ENCODE measurements at regions not wholly inside any gene's neighbourhood (a gene's known extent, or its start where the extent isn't known, plus 50 kb on each side); places are given as distances from the start of the nearest gene placed in this dataset.

DNA sequence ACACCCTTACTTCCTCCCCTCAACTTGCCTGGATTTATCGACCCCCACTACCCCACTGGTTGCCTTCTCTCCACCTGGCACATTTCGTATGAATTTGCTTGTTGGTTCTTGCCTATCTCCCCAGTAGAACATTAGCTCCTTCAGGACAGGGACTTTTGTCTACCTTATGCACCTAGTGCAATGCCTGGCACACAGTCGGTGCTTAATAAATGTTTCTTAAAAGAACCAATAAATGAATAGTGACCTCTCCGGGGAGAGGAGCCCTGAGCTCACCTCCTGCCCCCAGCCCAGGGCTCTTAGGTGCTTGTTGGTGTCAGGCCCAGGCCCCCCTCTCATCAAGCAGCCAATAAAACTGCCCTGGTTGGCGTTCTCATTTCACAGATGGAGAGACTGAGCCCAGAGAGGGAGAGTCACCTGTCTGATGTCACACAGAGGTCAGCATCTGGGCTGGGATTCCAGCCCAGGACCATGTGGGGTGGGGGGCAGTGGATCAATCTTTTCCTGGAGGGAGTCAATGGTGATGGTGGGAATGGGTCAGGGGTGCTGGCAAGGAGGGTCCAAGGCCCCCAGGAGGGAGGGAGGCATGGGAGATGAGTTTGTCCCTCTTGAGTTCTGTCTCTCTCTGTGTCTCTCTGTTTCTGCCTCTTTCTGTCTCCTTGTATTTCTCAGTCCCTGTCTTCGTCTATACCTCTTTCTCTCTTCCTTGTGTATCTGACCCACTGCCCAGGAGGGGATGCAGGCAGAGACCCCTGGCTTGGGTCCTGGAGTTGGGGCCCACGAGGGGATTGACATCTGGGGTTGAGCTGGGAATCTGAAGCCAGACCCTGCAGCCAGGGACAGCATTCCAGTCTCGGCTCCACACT is 89.6 kb downstream of the CEBPB start:
- 92% methylated on average over 8 of the region's 8 CpGs for WGBS

DNA sequence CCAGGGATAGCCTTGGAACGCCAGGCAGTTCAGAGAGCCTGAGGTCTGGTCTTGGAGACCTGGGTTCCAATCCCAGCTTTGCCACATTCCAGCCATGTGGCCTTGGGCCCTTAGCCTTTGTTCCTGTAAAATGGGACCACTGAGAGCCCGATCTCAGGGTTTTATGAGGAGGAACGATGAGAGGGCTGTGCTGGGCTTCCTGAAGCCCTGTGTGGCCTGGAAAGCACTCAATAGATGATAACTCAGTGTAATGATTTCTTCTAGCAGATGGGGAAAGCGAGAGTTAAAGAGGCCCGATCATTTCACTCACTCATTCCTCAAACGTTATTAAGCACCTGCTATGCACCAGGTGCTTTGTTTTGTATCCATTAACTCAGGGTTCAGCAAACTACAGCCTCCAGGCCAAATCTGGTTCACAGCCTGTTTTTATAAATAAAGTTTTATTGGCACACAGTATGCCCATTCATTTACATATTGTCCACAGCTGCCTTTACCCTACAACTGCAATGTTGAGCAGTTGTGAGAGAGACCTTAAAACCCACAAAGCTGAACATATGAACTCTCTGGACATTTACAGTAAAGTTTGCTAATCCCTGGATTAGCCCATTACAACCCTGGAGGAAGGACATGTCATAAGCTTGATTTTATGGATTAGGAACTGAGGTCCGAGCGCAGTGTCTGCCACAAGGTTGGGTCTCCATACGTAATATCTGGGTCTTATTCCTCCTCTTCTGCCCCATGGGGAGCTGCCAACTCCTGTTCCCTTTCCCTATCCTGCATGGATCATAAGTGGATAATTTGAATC is 90.4 kb downstream of the CEBPB start:
- H4K8ac ChIP-seq (ENCODE audit: low read length), result no peak overlapping the region
- H3K27me3 ChIP-seq (ENCODE audit: control insufficient read depth in 1 of 2, insufficient read depth in 1 of 2, low read length in 2 of 2), result no peaks in the 10 kb centered on the region
- no peak for DNase-seq
- no peak overlapping the region for H3K4me2 ChIP-seq (ENCODE audit: low read length, poor library complexity, severe bottlenecking)
- H3K18ac ChIP-seq (ENCODE audit: low read depth in 1 of 2, low read length in 2 of 2), result peak overlapping the region in 1 of 2 experiments; percentile 76
- H3K4me1 ChIP-seq (ENCODE audit: control insufficient read depth, insufficient read depth, low read depth, low read length), result peaks cover 30% of the 10 kb centered on the region
- peak overlapping the region; percentile 59 to 89 for H2BK12ac ChIP-seq (ENCODE audit: low read length in 2 of 2)
- H3K27ac ChIP-seq (ENCODE audit: low read length, poor library complexity, severe bottlenecking), result no peak overlapping the region
- no peaks in the 10 kb centered on the region for H3K9me3 ChIP-seq (ENCODE audit: control insufficient read depth, low read length)
- no peaks in the 10 kb centered on the region for H3K36me3 ChIP-seq (ENCODE audit: control insufficient read depth in 1 of 2, insufficient read depth in 2 of 2, low read depth in 1 of 2, low read length in 2 of 2)
- no peak overlapping the region for H3K4me3 ChIP-seq (ENCODE audit: insufficient read depth in 1 of 2, low read depth in 1 of 2, low read length in 2 of 2)
- H2AFZ ChIP-seq (ENCODE audit: low read depth, low read length), result no peak overlapping the region
- no peak overlapping the region for H3K14ac ChIP-seq (ENCODE audit: low read length in 2 of 2)
- peak overlapping the region; percentile 20 for H2AK5ac ChIP-seq (ENCODE audit: low read length, severe bottlenecking)
- no peak overlapping the region for H2BK15ac ChIP-seq (ENCODE audit: low read depth, poor library complexity, severe bottlenecking)
- no peaks in the 10 kb centered on the region for H3K79me1 ChIP-seq (replicated peaks; ENCODE audit: low read length, poor library complexity, severe bottlenecking)
- H3K23ac ChIP-seq (ENCODE audit: low read length in 2 of 2), result no peak overlapping the region
- peak overlapping the region; percentile 23 for H4K91ac ChIP-seq (ENCODE audit: low read length)
- H3K4ac ChIP-seq (ENCODE audit: low read depth in 1 of 2, low read length in 2 of 2), result peak overlapping the region in 1 of 2 experiments; percentile 15
- 88% methylated on average over 9 of the region's 9 CpGs for WGBS
- H2BK120ac ChIP-seq (ENCODE audit: low read depth, low read length), result no peak overlapping the region
- no peak overlapping the region for H2BK5ac ChIP-seq (ENCODE audit: low read depth, low read length, poor library complexity, severe bottlenecking)
- peak overlapping the region; percentile 32 for H3K9ac ChIP-seq (ENCODE audit: low read length)

More for the DNA sequence above, 89.6 kb downstream of the CEBPB start:
- no peak overlapping the region for H4K8ac ChIP-seq (ENCODE audit: low read length)
- no peak overlapping the region for H3K4me3 ChIP-seq (ENCODE audit: insufficient read depth in 1 of 2, low read depth in 1 of 2, low read length in 2 of 2)
- no peaks in the 10 kb centered on the region for H3K27me3 ChIP-seq (ENCODE audit: control insufficient read depth in 1 of 2, insufficient read depth in 1 of 2, low read length in 2 of 2)
- H3K79me1 ChIP-seq (replicated peaks; ENCODE audit: low read length, poor library complexity, severe bottlenecking), result no peaks in the 10 kb centered on the region
- no peak overlapping the region for H3K23ac ChIP-seq (ENCODE audit: low read length in 2 of 2)
- H3K4me1 ChIP-seq (ENCODE audit: control insufficient read depth, insufficient read depth, low read depth, low read length), result peaks cover 24% of the 10 kb centered on the region
- no peak for DNase-seq
- peak overlapping the region; percentile 91 for H2BK15ac ChIP-seq (ENCODE audit: low read depth, poor library complexity, severe bottlenecking)
- no peak overlapping the region for H2BK5ac ChIP-seq (ENCODE audit: low read depth, low read length, poor library complexity, severe bottlenecking)
- H3K4ac ChIP-seq (ENCODE audit: low read depth in 1 of 2, low read length in 2 of 2), result peak overlapping the region in 1 of 2 experiments; percentile 14
- H3K9ac ChIP-seq (ENCODE audit: low read length), result peak overlapping the region; percentile 32
- peak overlapping the region; percentile 23 for H4K91ac ChIP-seq (ENCODE audit: low read length)
- no peaks in the 10 kb centered on the region for H3K9me3 ChIP-seq (ENCODE audit: control insufficient read depth, low read length)
- H3K18ac ChIP-seq (ENCODE audit: low read depth in 1 of 2, low read length in 2 of 2), result peak overlapping the region; percentile 23 to 76
- H2BK12ac ChIP-seq (ENCODE audit: low read length in 2 of 2), result peak overlapping the region; percentile 89
- peak overlapping the region; percentile 27 for H2BK120ac ChIP-seq (ENCODE audit: low read depth, low read length)
- peak overlapping the region; percentile 20 for H2AK5ac ChIP-seq (ENCODE audit: low read length, severe bottlenecking)
- H3K36me3 ChIP-seq (ENCODE audit: control insufficient read depth in 1 of 2, insufficient read depth in 2 of 2, low read depth in 1 of 2, low read length in 2 of 2), result no peaks in the 10 kb centered on the region
- H3K4me2 ChIP-seq (ENCODE audit: low read length, poor library complexity, severe bottlenecking), result no peak overlapping the region
- no peak overlapping the region for H2AFZ ChIP-seq (ENCODE audit: low read depth, low read length)
- H3K27ac ChIP-seq (ENCODE audit: low read length, poor library complexity, severe bottlenecking), result no peak overlapping the region
- no peak overlapping the region for H3K14ac ChIP-seq (ENCODE audit: low read length in 2 of 2)

DNA sequence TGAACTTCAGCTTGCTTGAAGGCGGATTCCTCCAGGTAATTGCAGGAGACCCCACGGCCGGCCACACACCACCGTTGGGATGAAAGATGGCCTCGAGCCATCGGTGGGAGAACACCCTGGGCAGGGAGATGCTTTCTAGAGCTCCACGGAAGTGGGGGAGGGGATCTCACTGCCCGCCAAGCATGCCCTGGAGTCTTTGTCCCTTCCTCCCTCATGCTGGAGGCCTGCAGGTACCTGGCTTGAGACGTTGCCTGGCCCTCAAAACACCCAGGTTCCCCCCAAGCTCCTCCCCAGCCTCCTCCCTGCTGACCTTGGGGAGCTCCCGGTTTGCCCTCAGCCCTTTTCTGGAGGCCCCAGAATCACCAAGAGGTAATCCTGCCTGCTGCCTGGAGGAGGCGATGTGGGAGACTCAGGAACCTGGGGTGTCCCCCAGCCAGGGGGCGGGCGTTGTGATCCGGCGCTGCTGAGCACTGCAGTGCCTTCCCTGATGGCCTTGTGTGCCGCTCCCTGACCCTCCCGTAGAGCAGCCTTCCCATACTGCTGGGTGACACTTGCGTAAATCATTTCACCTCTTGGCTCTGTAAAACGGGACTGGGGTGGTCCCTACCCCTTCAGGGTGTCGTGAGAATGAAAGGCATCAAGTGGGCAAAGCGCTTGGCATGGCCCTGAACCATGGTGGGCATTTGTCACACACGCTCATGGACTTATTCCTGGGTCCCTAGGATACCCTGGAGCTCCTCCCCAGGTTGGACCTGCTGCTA is 91.4 kb downstream of the CEBPB start:
- H3K4me3 ChIP-seq (ENCODE audit: insufficient read depth in 1 of 2, low read depth in 1 of 2, low read length in 2 of 2), result no peak overlapping the region
- H2AK5ac ChIP-seq (ENCODE audit: low read length, severe bottlenecking), result no peak overlapping the region
- no peak overlapping the region for H3K23ac ChIP-seq (ENCODE audit: low read length in 2 of 2)
- H3K27ac ChIP-seq (ENCODE audit: low read length, poor library complexity, severe bottlenecking), result no peak overlapping the region
- peak overlapping the region; percentile 97 to 100 for H2BK12ac ChIP-seq (ENCODE audit: low read length in 2 of 2)
- no peaks in the 10 kb centered on the region for H3K27me3 ChIP-seq (ENCODE audit: control insufficient read depth in 1 of 2, insufficient read depth in 1 of 2, low read length in 2 of 2)
- H3K4me1 ChIP-seq (ENCODE audit: control insufficient read depth, insufficient read depth, low read depth, low read length), result peaks cover 38% of the 10 kb centered on the region
- peak overlapping the region; percentile 36 for H4K91ac ChIP-seq (ENCODE audit: low read length)
- no peak overlapping the region for H3K14ac ChIP-seq (ENCODE audit: low read length in 2 of 2)
- H3K4ac ChIP-seq (ENCODE audit: low read depth in 1 of 2, low read length in 2 of 2), result peak overlapping the region; percentile 0 to 15
- no peak overlapping the region for H2BK120ac ChIP-seq (ENCODE audit: low read depth, low read length)
- H3K36me3 ChIP-seq (ENCODE audit: control insufficient read depth in 1 of 2, insufficient read depth in 2 of 2, low read depth in 1 of 2, low read length in 2 of 2), result no peaks in the 10 kb centered on the region
- H3K9me3 ChIP-seq (ENCODE audit: control insufficient read depth, low read length), result no peaks in the 10 kb centered on the region
- no peak overlapping the region for H3K4me2 ChIP-seq (ENCODE audit: low read length, poor library complexity, severe bottlenecking)
- peak overlapping the region in 1 of 2 experiments; percentile 14 for H3K18ac ChIP-seq (ENCODE audit: low read depth in 1 of 2, low read length in 2 of 2)
- no peak overlapping the region for H4K8ac ChIP-seq (ENCODE audit: low read length)
- DNase-seq, result no peak
- peak overlapping the region; percentile 76 for H2BK15ac ChIP-seq (ENCODE audit: low read depth, poor library complexity, severe bottlenecking)
- no peak overlapping the region for H2AFZ ChIP-seq (ENCODE audit: low read depth, low read length)
- H3K9ac ChIP-seq (ENCODE audit: low read length), result no peak overlapping the region
- no peak overlapping the region for H2BK5ac ChIP-seq (ENCODE audit: low read depth, low read length, poor library complexity, severe bottlenecking)
- no peaks in the 10 kb centered on the region for H3K79me1 ChIP-seq (replicated peaks; ENCODE audit: low read length, poor library complexity, severe bottlenecking)
- WGBS, result 83% methylated on average over 22 of the region's 22 CpGs

Data from mesenchymal stem cell (in vitro differentiated cells and primary cell).